ENCODE measurements at regions not wholly inside any gene's neighbourhood (a gene's known extent, or its start where the extent isn't known, plus 50 kb on each side); places are given as distances from the start of the nearest gene placed in this dataset.

DNA sequence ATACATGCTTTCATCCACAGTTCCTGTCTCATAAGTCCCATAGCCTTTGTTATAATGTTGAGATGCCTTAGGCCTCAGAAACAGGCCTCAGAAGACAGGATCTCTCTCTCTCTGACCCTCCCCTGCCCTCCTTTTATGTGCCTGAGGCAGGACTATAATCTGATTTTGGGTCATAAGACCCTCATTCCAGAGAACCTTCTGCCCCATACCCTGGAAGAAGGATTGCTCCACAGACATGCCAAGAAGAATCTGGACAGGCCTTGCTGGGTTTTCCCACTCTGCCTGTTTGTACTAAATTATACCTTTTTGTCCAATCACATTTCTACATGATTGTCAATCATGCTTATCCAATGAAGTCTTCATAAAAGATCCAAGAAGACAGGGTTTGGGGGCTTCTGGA, 57.2 kb upstream of the MME start:
- H2AFZ ChIP-seq, result no peak overlapping the region
- DNase-seq, result no peak
- intact Hi-C loops (cut with micrococcal nuclease; ENCODE audit: unreplicated experiment), result loop anchor here (5.0 kb wide), 1 partner anchor 299 kb away; no protein-coding TSS in a partner anchor
- H3K9me2 ChIP-seq (ENCODE audit: insufficient read depth), result no peaks in the 10 kb centered on the region
- no peaks in the 10 kb centered on the region for H3K9me3 ChIP-seq (ENCODE audit: insufficient read depth, low read depth)
- peaks cover 9% of the 10 kb centered on the region; the same call in 1 of the 2 replicates for H3F3A ChIP-seq (ENCODE audit: insufficient read depth, low read depth)
- no TSS peak for BruUV-seq (replicated peaks)
- ChIA-PET CTCF (interaction anchor here (0.8 kb wide), 1 partner anchor 21 kb away, joined by 3 read pairs; no protein-coding TSS in a partner anchor), POLR2A (ENCODE audit: unreplicated experiment) (no interaction called here)
- H3K79me2 ChIP-seq (ENCODE audit: low read depth), result no peaks in the 10 kb centered on the region
- TF ChIP-seq, protein P1, sequence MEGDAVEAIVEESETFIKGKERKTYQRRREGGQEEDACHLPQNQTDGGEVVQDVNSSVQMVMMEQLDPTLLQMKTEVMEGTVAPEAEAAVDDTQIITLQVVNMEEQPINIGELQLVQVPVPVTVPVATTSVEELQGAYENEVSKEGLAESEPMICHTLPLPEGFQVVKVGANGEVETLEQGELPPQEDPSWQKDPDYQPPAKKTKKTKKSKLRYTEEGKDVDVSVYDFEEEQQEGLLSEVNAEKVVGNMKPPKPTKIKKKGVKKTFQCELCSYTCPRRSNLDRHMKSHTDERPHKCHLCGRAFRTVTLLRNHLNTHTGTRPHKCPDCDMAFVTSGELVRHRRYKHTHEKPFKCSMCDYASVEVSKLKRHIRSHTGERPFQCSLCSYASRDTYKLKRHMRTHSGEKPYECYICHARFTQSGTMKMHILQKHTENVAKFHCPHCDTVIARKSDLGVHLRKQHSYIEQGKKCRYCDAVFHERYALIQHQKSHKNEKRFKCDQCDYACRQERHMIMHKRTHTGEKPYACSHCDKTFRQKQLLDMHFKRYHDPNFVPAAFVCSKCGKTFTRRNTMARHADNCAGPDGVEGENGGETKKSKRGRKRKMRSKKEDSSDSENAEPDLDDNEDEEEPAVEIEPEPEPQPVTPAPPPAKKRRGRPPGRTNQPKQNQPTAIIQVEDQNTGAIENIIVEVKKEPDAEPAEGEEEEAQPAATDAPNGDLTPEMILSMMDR (conservative IDR thresholded peaks at IDR 0.05), result no peak
- no peak for TF ChIP-seq EZH2 (IDR thresholded peaks at IDR 0.05; ENCODE audit: low read depth)
- no peaks in the 10 kb centered on the region for H3K36me3 ChIP-seq (ENCODE audit: low read depth)
- H3K4me3 ChIP-seq, result no peak overlapping the region
- no peak overlapping the region for H3K4me2 ChIP-seq
- H3K27ac ChIP-seq, result no peak overlapping the region
- H3K4me1 ChIP-seq (replicated peaks; ENCODE audit: insufficient read depth), result peaks cover 16% of the 10 kb centered on the region
- no peaks in the 10 kb centered on the region for H4K20me1 ChIP-seq (ENCODE audit: insufficient read depth)
- H3K27me3 ChIP-seq (ENCODE audit: insufficient read depth, low read depth), result no peaks in the 10 kb centered on the region

DNA sequence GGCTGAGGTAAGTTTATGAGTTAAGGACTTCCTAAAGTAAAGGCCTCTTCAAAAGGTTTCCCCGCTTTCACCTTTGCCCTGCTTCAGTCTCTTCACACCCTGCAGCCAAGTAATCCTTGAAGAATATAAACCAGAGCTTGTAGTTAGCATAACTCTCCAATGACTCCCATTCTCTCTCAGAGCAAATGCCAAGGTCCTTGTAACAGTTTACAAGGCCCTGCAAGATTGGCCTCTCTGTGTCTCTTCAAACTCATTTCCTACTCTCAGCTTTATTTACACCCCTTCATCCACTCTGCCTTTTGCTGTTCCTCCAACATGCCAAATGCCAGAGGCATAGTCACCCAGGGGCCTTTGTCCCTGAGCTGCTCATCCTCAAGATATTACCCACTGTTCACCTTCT, 60.5 kb upstream of the MME start:
- H3K27ac ChIP-seq, result peak overlapping the region; percentile 17
- POLR2A ChIA-PET (ENCODE audit: unreplicated experiment), result no interaction called here
- no peaks in the 10 kb centered on the region for H4K20me1 ChIP-seq (ENCODE audit: insufficient read depth)
- H3K9me3 ChIP-seq (ENCODE audit: insufficient read depth, low read depth), result no peaks in the 10 kb centered on the region
- peaks cover 9% of the 10 kb centered on the region; the same call in 1 of the 2 replicates for H3F3A ChIP-seq (ENCODE audit: insufficient read depth, low read depth)
- CTCF ChIA-PET, result no interaction called here
- intact Hi-C loops (cut with micrococcal nuclease; ENCODE audit: unreplicated experiment), result loop anchor here (2.0 kb wide), 1 partner anchor 251 kb away; no protein-coding TSS in a partner anchor
- H3K27me3 ChIP-seq (ENCODE audit: insufficient read depth, low read depth), result no peaks in the 10 kb centered on the region
- H3K4me1 ChIP-seq (replicated peaks; ENCODE audit: insufficient read depth), result peaks cover 16% of the 10 kb centered on the region
- H3K9me2 ChIP-seq (ENCODE audit: insufficient read depth), result no peaks in the 10 kb centered on the region
- no TSS peak for BruUV-seq (replicated peaks)
- H3K4me3 ChIP-seq, result no peak overlapping the region
- no peaks in the 10 kb centered on the region for H3K79me2 ChIP-seq (ENCODE audit: low read depth)
- no peaks in the 10 kb centered on the region for H3K36me3 ChIP-seq (ENCODE audit: low read depth)
- no peak for DNase-seq
- no peak for TF ChIP-seq EZH2 (IDR thresholded peaks at IDR 0.05; ENCODE audit: low read depth)
- TF ChIP-seq, protein P1 (conservative IDR thresholded peaks at IDR 0.05), result no peak
- H3K4me2 ChIP-seq, result peak overlapping the region; percentile 18; the same call in 1 of the 2 replicates
- H2AFZ ChIP-seq, result no peak overlapping the region

DNA sequence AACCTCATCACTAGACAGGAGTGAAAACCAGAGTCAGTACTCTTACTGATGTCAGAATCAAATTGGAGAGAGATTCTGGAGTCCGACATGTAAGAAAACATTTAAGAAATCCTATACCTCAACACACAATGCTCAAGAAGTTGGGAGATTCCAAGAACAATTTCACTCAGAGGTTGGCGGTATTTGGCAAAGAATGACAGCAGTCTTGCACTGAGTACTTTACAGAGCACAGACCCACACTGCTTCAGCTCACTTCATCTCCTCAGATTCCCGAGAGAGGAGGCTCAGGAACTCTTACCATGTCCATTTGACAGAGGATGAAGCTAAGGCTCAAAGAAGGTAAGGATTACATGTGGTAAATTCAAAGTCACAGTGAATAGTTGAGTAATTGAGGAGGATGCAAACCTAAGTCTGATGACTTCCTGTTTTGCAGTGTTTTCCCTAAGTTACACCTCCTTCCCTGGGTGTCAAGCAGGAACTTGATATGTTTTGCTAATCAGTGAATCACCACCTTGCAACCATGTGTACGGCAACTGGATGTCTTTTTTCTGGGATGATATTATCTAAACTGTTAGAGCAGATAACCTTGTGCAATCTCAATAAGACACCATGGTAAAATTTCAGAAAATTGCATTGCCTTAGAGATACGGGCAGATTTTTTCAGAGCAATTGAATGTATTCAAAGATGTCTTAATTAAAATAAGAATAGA, 61.3 kb upstream of the MME start:
- H3K4me2 ChIP-seq, result peak overlapping the region; percentile 18
- no peaks in the 10 kb centered on the region for H3K9me2 ChIP-seq (ENCODE audit: insufficient read depth)
- no peaks in the 10 kb centered on the region for H3K36me3 ChIP-seq (ENCODE audit: low read depth)
- no peaks in the 10 kb centered on the region for H3K9me3 ChIP-seq (ENCODE audit: insufficient read depth, low read depth)
- H3K27me3 ChIP-seq (ENCODE audit: insufficient read depth, low read depth), result no peaks in the 10 kb centered on the region
- no peaks in the 10 kb centered on the region for H4K20me1 ChIP-seq (ENCODE audit: insufficient read depth)
- H3K79me2 ChIP-seq (ENCODE audit: low read depth), result no peaks in the 10 kb centered on the region
- H2AFZ ChIP-seq, result no peak overlapping the region
- BruUV-seq (replicated peaks), result no TSS peak
- peak; percentile 21 to 42 for DNase-seq
- no peak for TF ChIP-seq EZH2 (IDR thresholded peaks at IDR 0.05; ENCODE audit: low read depth)
- TF ChIP-seq, protein P1 (conservative IDR thresholded peaks at IDR 0.05), result no peak
- POLR2A ChIA-PET (ENCODE audit: unreplicated experiment), result no interaction called here
- no peak overlapping the region for H3K4me3 ChIP-seq
- peak overlapping the region; percentile 17; the same call in 1 of the 2 replicates for H3K27ac ChIP-seq
- H3K4me1 ChIP-seq (replicated peaks; ENCODE audit: insufficient read depth), result peaks cover 16% of the 10 kb centered on the region
- intact Hi-C loops (cut with micrococcal nuclease; ENCODE audit: unreplicated experiment), result loop anchor here (2.0 kb wide), 1 partner anchor 252 kb away; no protein-coding TSS in a partner anchor
- H3F3A ChIP-seq (ENCODE audit: insufficient read depth, low read depth), result peaks cover 9% of the 10 kb centered on the region; the same call in 1 of the 2 replicates
- CTCF ChIA-PET, result interaction anchor here (0.6 kb wide), 1 partner anchor 261 kb away, joined by 6 read pairs; no protein-coding TSS in a partner anchor

All from PC-9 (cell line).